Aorta (tissue), 5 donors: ENCODE measurements at regions not wholly inside any gene's neighbourhood (a gene's known extent, or its start where the extent isn't known, plus 50 kb on each side); places are given as distances from the start of the nearest gene placed in this dataset.

Experiments
- ATAC-seq: fragments of 200-7000 bp; cut with Tn5 transposase; one replicate; pipeline ENCODE4 v1.9.1; 2022; ENCODE audit warnings: moderate library complexity; ENCODE audit not compliant: low FRiP score
- DNase-seq, 2 donors: peaks; one replicate each; pipeline ENCODE4 v3.0.0-alpha.2; 2020
- H3K27ac ChIP-seq, 2 donors: one replicate each; pipeline ENCODE4 v1.5.1; 2013; ENCODE audit warnings: low read length in 2 of 2, mild to moderate bottlenecking in 2 of 2, moderate library complexity in 2 of 2, control low read depth in 1 of 2, inconsistent platforms in 1 of 2, low read depth in 1 of 2
- H3K27me3 ChIP-seq, 2 donors: one replicate each; pipeline ENCODE4 v1.6.1; 2013; ENCODE audit warnings: control low read depth in 1 of 2, low read length in 1 of 2, mild to moderate bottlenecking in 1 of 2, moderate library complexity in 1 of 2; ENCODE audit not compliant: insufficient read depth in 2 of 2, control insufficient read depth in 1 of 2
- H3K36me3 ChIP-seq, 2 donors: one replicate each; pipeline ENCODE4 v1.6.1; 2013; ENCODE audit warnings: control low read depth in 1 of 2, low read length in 1 of 2, mild to moderate bottlenecking in 1 of 2; ENCODE audit not compliant: insufficient read depth in 2 of 2, control insufficient read depth in 1 of 2
- H3K4me1 ChIP-seq, 2 donors: one replicate each; pipeline ENCODE4 v1.6.1; 2013; ENCODE audit warnings: low read length in 2 of 2, control low read depth in 1 of 2, mild to moderate bottlenecking in 1 of 2, moderate library complexity in 1 of 2; ENCODE audit not compliant: insufficient read depth in 2 of 2, control insufficient read depth in 1 of 2
- H3K4me3 ChIP-seq, 2 donors: one replicate each; pipeline ENCODE4 v1.5.1; 2013; ENCODE audit warnings: low read length in 2 of 2, control low read depth in 1 of 2, mild to moderate bottlenecking in 1 of 2
- H3K9me3 ChIP-seq: one replicate; pipeline ENCODE4 v1.6.1; 2013; ENCODE audit warnings: mild to moderate bottlenecking, low read length; ENCODE audit not compliant: control insufficient read depth
- WGBS, 2 donors: extraction: QIAGEN DNeasy Blood & Tissue Kit; methylation state at CpG; one replicate each; pipeline ENCODE4 v1.1.7; 2013; 5-methylcytosine and 5-hydroxymethylcytosine counted together
- intact Hi-C, 2 donors: fragments of 100-400 bp; cut with DNase I; formaldehyde crosslinking; loops; one replicate each; pipeline versions ENCODE4 v1.14.2 to v1.15.0; 2022
- donor health status: healthy with polysubstance abuse.
- donor health status: Bipolar disorder and iron deficiency.
- donor health status: DM: no; HTN: no; CAD: no.
- donor health status: DM: no; HTN: no; CAD: no.
- donor health status: DM: yes; HTN: yes; CAD: no.

DNA sequence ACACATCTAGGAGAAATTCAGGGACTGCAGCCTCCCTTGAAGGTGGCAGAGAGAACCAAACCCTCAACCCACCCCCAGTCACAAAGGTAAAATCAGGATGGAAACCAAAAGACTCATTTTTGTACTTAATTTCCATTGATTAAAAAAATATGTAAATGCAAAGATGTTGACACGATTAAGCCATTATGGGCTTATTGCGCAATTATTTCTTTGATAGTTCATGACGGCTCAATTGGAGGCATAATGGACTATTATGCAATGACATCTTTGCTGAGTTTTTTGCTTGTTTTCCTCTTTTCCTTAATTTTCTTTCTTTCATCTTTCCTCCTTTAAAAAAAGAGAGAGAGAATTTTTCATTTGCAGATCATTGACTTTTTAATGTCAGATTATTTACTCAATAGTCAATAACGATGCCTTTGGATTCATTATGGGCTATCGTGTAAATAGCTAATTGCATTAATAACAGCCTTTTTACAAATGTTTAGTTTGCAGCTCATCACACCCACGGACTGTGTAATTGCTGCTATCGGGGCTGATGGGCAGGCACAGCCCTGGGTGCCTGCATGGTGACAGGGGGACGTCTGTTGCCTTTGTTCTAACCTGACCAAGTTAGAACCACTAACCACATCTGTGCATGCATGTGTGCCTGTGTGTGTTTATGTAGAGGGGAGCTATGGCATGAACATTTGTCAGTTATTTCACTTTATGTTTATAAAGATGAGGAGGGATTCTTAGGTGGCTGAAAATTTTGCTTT lies 482.4 kb upstream of the TSHZ3 start:
- 70 to 71% methylated on average over 8 of the region's 8 CpGs for WGBS, 2 donors

DNA sequence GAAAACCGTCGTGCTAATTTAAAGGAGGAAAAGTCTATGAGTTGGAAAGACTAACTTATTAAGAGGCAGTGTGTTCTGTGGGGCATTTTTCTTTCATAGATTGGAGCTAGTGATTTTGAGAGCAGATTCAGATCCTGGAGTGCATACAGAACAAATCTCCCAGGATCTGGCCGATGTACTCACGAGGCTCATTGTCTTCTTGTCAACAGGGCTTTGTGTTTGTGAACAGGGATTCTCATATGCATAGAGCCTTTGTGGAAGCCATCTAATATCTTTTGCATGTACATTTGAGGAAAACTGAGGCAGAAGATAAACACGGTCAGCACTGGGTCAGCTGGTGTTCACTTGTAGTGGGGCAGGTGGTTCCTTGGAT lies 482.9 kb upstream of the TSHZ3 start:
- Histone ChIP-seq H3K4me1 (no peaks in the 10 kb centered on the region), H3K4me3 (no peak overlapping the region), H3K27me3 (no peaks in the 10 kb centered on the region), H3K9me3 (no peaks in the 10 kb centered on the region), H3K27ac (no peak overlapping the region), H3K36me3 (no peaks in the 10 kb centered on the region)
- ATAC-seq (no peak), DNase-seq (no peak)
- intact Hi-C loops, result no loop called here
- WGBS, 2 donors, result 71 to 75% methylated on average over 5 of the region's 5 CpGs

More for the DNA sequence above, 482.4 kb upstream of the TSHZ3 start:
- intact Hi-C loops, result no loop called here
- ATAC-seq, result no peak
- Histone ChIP-seq H3K9me3 (no peaks in the 10 kb centered on the region), H3K27me3 (no peaks in the 10 kb centered on the region), H3K36me3 (no peaks in the 10 kb centered on the region), H3K4me1 (no peaks in the 10 kb centered on the region), H3K27ac (no peak overlapping the region), H3K4me3 (no peak overlapping the region)
- DNase-seq, result no peak

GRCh38 chr19:31834070-31834469 lies 484.8 kb upstream of the TSHZ3 start:
- no peak overlapping the region for H3K4me3 ChIP-seq
- H3K36me3 ChIP-seq, result no peaks in the 10 kb centered on the region
- intact Hi-C loops, result no loop called here
- H3K27ac ChIP-seq, result no peak overlapping the region
- ATAC-seq (no peak), DNase-seq (no peak)
- H3K4me1 ChIP-seq, result no peaks in the 10 kb centered on the region
- no peaks in the 10 kb centered on the region for H3K9me3 ChIP-seq
- H3K27me3 ChIP-seq, result no peaks in the 10 kb centered on the region

DNA sequence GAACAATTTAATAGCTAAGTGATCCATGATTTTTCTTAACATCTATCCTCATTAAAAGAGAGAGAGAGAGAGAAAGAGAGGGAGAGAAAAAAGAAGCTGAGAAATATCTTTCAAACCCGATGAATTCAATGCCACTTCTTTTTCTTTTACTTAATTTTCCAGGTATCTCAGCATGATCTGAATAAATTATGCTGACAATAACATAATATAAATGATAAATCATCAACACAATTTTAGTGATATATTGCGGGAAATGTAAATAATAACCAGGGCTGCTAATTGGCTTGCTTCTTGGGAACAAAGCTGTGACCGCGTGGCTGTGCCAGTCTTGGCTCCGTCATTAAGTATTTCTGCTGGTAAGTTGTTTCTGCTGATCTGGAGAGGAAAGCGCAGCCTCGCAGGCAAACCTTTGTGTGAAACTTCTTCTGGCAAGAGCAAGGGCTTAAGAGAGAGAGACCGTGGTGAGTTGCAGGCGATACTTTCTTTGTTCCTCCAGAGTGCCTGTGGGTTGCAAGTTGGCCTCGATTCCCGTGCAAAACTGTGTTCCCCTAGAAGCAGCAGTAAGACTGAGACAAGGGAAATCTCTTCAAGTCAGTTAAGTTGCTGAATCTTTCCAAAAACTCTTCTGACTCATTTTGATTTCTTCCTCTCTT lies 489.1 kb upstream of the TSHZ3 start:
- WGBS, 2 donors, result 33 to 34% methylated on average over 11 of the region's 11 CpGs
- H3K4me3 ChIP-seq, result no peak overlapping the region
- no peak overlapping the region for H3K27ac ChIP-seq

GRCh38 chr19:31840371-31840770 lies 491.1 kb upstream of the TSHZ3 start:
- ATAC-seq (no peak), DNase-seq (no peak)
- Histone ChIP-seq H3K27ac (no peak overlapping the region), H3K4me1 (no peaks in the 10 kb centered on the region), H3K4me3 (no peak overlapping the region), H3K27me3 (no peaks in the 10 kb centered on the region), H3K9me3 (peaks cover 8% of the 10 kb centered on the region), H3K36me3 (no peaks in the 10 kb centered on the region)
- WGBS, 2 donors, result 90 to 94% methylated on average over 2 of the region's 2 CpGs
- intact Hi-C loops, result no loop called here

More for the DNA sequence above, 489.1 kb upstream of the TSHZ3 start:
- H3K9me3 ChIP-seq, result peaks cover 8% of the 10 kb centered on the region
- H3K4me1 ChIP-seq, result no peaks in the 10 kb centered on the region
- no peak for ATAC-seq
- intact Hi-C loops, result no loop called here
- no peak for DNase-seq
- H3K27me3 ChIP-seq, result no peaks in the 10 kb centered on the region
- H3K36me3 ChIP-seq, result no peaks in the 10 kb centered on the region

DNA sequence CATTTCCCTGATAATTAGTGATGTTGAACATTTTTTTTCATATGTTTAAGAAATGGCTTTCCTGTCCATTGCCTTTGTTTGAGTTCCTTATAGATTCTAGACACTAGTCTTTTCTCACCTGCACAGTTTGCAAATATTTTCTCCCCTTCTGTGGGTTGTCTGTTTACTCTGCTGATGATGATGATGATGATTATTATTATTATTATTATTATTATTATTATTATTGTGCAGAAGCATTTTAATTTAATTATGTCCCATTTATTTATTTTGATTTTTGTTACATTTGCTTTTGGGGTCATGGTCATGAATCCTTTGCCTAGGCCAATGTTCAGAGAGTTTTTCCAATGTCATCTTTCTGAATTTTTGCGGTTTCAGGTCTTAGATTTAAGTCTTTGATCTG lies 492.5 kb upstream of the TSHZ3 start:
- ATAC-seq (no peak), DNase-seq (no peak)
- WGBS, 2 donors, result 86 to 88% methylated on average over 1 of the region's 1 CpG
- no peaks in the 10 kb centered on the region for H3K4me1 ChIP-seq
- peaks cover 8% of the 10 kb centered on the region for H3K9me3 ChIP-seq
- H3K27me3 ChIP-seq, result no peaks in the 10 kb centered on the region
- no peaks in the 10 kb centered on the region for H3K36me3 ChIP-seq
- H3K4me3 ChIP-seq, result no peak overlapping the region
- no peak overlapping the region for H3K27ac ChIP-seq
- intact Hi-C loops, result no loop called here

- DNase-seq (no peak), ATAC-seq (no peak)
- Histone ChIP-seq H3K27me3 (no peaks in the 10 kb centered on the region), H3K4me3 (no peak overlapping the region), H3K36me3 (no peaks in the 10 kb centered on the region), H3K9me3 (no peaks in the 10 kb centered on the region), H3K27ac (no peak overlapping the region), H3K4me1 (no peaks in the 10 kb centered on the region)
- intact Hi-C loops, result no loop called here
- WGBS, 2 donors, result 71 to 85% methylated on average over 3 of the region's 3 CpGs
Measured at GRCh38 chr19:31863122-31863521, 482.3 kb upstream of the ZNF507 start.

DNA sequence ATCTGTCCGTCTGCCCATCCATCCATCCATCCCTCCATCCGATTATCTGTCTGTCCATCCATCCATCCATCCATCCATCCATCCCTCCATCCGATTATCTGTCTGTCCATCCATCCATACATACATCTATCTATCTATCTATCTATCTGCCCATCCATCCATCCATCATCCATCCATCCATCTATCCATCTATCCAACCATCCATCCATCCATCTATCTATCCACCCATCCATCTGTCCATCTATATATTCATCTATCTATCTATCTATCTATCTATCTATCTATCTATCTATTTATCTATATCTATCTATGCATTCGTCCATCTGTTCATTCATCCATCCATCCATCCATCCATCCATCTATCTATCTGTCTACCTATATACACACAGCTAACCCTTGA lies 471.1 kb upstream of the ZNF507 start:
- no peaks in the 10 kb centered on the region for H3K27me3 ChIP-seq
- intact Hi-C loops, result no loop called here
- DNase-seq, result no peak
- H3K9me3 ChIP-seq, result peaks cover 1% of the 10 kb centered on the region
- 73 to 78% methylated on average over 4 of the region's 4 CpGs for WGBS, 2 donors
- no peak for ATAC-seq
- no peaks in the 10 kb centered on the region for H3K36me3 ChIP-seq
- no peak overlapping the region for H3K4me3 ChIP-seq
- H3K27ac ChIP-seq, result no peak overlapping the region
- H3K4me1 ChIP-seq, result no peaks in the 10 kb centered on the region

DNA sequence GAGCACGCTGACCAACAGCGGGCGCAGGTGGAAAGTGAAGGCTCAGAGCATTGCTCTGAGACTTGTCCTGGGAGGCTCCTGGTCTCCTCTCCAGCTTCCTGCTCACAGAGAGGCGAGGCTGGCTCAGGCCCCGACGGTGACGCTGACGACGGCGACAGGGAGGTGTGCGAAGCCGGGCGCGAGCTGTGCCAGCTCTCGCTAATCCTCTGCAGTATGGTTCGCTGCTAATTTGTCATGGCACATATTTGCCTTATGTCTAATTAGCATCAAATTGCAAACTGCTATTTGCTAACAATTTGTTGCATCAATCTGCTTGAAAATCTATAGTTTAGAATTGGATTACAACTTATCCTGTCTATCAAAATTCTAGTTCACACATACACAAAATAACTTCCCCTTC lies 469.8 kb upstream of the ZNF507 start:
- Histone ChIP-seq H3K27me3 (no peaks in the 10 kb centered on the region), H3K9me3 (peaks cover 1% of the 10 kb centered on the region), H3K27ac (no peak overlapping the region), H3K4me3 (no peak overlapping the region), H3K36me3 (no peaks in the 10 kb centered on the region), H3K4me1 (no peaks in the 10 kb centered on the region)
- no peak for DNase-seq
- no peak for ATAC-seq
- intact Hi-C loops, result no loop called here
- whole genome bisulfite sequencing, 2 donors, result 91 to 92% methylated on average over 16 of the region's 16 CpGs
